ENCODE measurements at regions not wholly inside any gene's neighbourhood (a gene's known extent, or its start where the extent isn't known, plus 50 kb on each side); places are given as distances from the start of the nearest gene placed in this dataset.

GRCh38 chr10:84896909-84897308, 568.5 kb downstream of the CCSER2 start:
- Histone ChIP-seq H3K36me3 (ENCODE audit: control insufficient read depth, insufficient read depth, low read length) (no peaks in the 10 kb centered on the region), H3K9ac (ENCODE audit: insufficient read depth, low read length) (no peak overlapping the region), H3K4me3 (replicated peaks in 1 of 4; ENCODE audit: control extremely low read depth in 1 of 4, insufficient read depth in 1 of 4, low read depth in 3 of 4, low read length in 4 of 4) (no peak overlapping the region), H3K27ac (ENCODE audit: insufficient read depth, low read length) (no peak overlapping the region), H3K9me3 (ENCODE audit: control insufficient read depth, insufficient read depth, low read depth, low read length) (no peaks in the 10 kb centered on the region), H3K4me1 (ENCODE audit: control insufficient read depth, extremely low read depth, insufficient read depth, low read length) (no peaks in the 10 kb centered on the region), H2AFZ (ENCODE audit: low read length) (no peak overlapping the region), H3K79me2 (ENCODE audit: control insufficient read depth, insufficient read depth, low read length) (no peaks in the 10 kb centered on the region), H4K20me1 (ENCODE audit: control insufficient read depth, extremely low read depth, insufficient read depth, low read length) (no peaks in the 10 kb centered on the region), H3K27me3 (ENCODE audit: control insufficient read depth, insufficient read depth, low read length) (no peaks in the 10 kb centered on the region), H3K4me2 (ENCODE audit: extremely low read depth, insufficient read depth, low read length) (no peak overlapping the region)
- DNase-seq (ENCODE audit: low read depth in 2 of 2), result no peak
- no peak for TF ChIP-seq EZH2 (IDR thresholded peaks at IDR 0.05; ENCODE audit: low read length, missing control alignments)
- TF ChIP-seq, protein P1, sequence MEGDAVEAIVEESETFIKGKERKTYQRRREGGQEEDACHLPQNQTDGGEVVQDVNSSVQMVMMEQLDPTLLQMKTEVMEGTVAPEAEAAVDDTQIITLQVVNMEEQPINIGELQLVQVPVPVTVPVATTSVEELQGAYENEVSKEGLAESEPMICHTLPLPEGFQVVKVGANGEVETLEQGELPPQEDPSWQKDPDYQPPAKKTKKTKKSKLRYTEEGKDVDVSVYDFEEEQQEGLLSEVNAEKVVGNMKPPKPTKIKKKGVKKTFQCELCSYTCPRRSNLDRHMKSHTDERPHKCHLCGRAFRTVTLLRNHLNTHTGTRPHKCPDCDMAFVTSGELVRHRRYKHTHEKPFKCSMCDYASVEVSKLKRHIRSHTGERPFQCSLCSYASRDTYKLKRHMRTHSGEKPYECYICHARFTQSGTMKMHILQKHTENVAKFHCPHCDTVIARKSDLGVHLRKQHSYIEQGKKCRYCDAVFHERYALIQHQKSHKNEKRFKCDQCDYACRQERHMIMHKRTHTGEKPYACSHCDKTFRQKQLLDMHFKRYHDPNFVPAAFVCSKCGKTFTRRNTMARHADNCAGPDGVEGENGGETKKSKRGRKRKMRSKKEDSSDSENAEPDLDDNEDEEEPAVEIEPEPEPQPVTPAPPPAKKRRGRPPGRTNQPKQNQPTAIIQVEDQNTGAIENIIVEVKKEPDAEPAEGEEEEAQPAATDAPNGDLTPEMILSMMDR (conservative IDR thresholded peaks at IDR 0.05 in 1 of 2, IDR thresholded peaks at IDR 0.05 in 1 of 2; ENCODE audit: low read depth in 1 of 2, low read length in 2 of 2), result no peak

DNA sequence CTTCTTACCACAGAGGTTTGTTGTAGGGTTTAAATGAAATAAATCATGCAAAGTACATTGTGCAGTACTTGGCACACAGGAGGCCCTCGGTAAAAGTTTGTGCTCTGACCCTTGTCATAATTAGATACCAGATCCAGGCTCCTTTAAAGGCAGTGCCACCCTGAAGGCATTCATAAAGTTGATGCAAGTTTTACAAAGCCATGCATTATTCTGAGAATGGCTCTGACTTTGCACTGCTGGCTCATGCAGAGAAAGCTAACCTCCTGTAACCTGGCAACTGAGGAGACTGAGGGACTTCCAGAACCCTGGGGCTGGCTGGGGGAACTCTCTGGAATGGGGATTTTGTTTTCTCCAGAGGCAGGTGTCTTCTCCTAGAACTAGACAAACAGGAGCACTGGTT, 570.9 kb downstream of the CCSER2 start:
- Histone ChIP-seq H3K79me2 (ENCODE audit: control insufficient read depth, insufficient read depth, low read length) (no peaks in the 10 kb centered on the region), H3K27me3 (ENCODE audit: control insufficient read depth, insufficient read depth, low read length) (no peaks in the 10 kb centered on the region), H3K27ac (ENCODE audit: insufficient read depth, low read length) (no peak overlapping the region), H3K4me3 (replicated peaks in 1 of 4; ENCODE audit: control extremely low read depth in 1 of 4, insufficient read depth in 1 of 4, low read depth in 3 of 4, low read length in 4 of 4) (no peak overlapping the region), H3K9ac (ENCODE audit: insufficient read depth, low read length) (no peak overlapping the region), H4K20me1 (ENCODE audit: control insufficient read depth, extremely low read depth, insufficient read depth, low read length) (no peaks in the 10 kb centered on the region), H3K4me2 (ENCODE audit: extremely low read depth, insufficient read depth, low read length) (no peak overlapping the region), H3K36me3 (ENCODE audit: control insufficient read depth, insufficient read depth, low read length) (no peaks in the 10 kb centered on the region), H2AFZ (ENCODE audit: low read length) (no peak overlapping the region), H3K4me1 (ENCODE audit: control insufficient read depth, extremely low read depth, insufficient read depth, low read length) (no peaks in the 10 kb centered on the region), H3K9me3 (ENCODE audit: control insufficient read depth, insufficient read depth, low read depth, low read length) (no peaks in the 10 kb centered on the region)
- no peak for DNase-seq (ENCODE audit: low read depth in 2 of 2)
- TF ChIP-seq, protein P1 (conservative IDR thresholded peaks at IDR 0.05 in 1 of 2, IDR thresholded peaks at IDR 0.05 in 1 of 2; ENCODE audit: low read depth in 1 of 2, low read length in 2 of 2), result no peak
- no peak for TF ChIP-seq EZH2 (IDR thresholded peaks at IDR 0.05; ENCODE audit: low read length, missing control alignments)

DNA sequence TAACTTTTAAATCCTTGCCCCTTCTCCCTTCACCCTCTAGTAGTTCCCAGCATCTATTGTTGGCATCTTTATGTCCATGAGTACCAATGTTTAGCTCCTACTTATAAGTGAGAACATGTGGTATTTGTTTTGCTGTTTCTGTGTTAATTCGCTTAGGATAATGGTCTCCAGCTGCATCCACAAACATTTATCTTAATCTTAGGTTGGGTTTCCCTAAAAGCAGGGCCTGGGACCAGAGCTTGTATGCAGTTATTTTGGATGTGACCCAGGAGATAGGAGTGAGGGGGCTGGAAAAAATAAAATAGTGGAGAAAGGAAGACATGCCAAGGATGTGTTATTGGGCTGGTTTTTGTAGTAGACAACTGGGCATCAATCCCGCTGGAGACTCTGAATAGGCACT, 571.8 kb downstream of the CCSER2 start:
- no peak for DNase-seq (ENCODE audit: low read depth in 2 of 2)
- Histone ChIP-seq H2AFZ (ENCODE audit: low read length) (no peak overlapping the region), H3K79me2 (ENCODE audit: control insufficient read depth, insufficient read depth, low read length) (no peaks in the 10 kb centered on the region), H3K36me3 (ENCODE audit: control insufficient read depth, insufficient read depth, low read length) (no peaks in the 10 kb centered on the region), H3K4me3 (replicated peaks in 1 of 4; ENCODE audit: control extremely low read depth in 1 of 4, insufficient read depth in 1 of 4, low read depth in 3 of 4, low read length in 4 of 4) (no peak overlapping the region), H3K9me3 (ENCODE audit: control insufficient read depth, insufficient read depth, low read depth, low read length) (no peaks in the 10 kb centered on the region), H3K4me1 (ENCODE audit: control insufficient read depth, extremely low read depth, insufficient read depth, low read length) (no peaks in the 10 kb centered on the region), H3K9ac (ENCODE audit: insufficient read depth, low read length) (no peak overlapping the region), H3K4me2 (ENCODE audit: extremely low read depth, insufficient read depth, low read length) (no peak overlapping the region), H4K20me1 (ENCODE audit: control insufficient read depth, extremely low read depth, insufficient read depth, low read length) (no peaks in the 10 kb centered on the region), H3K27ac (ENCODE audit: insufficient read depth, low read length) (no peak overlapping the region), H3K27me3 (ENCODE audit: control insufficient read depth, insufficient read depth, low read length) (no peaks in the 10 kb centered on the region)
- TF ChIP-seq EZH2 (IDR thresholded peaks at IDR 0.05; ENCODE audit: low read length, missing control alignments), result no peak
- TF ChIP-seq, protein P1 (conservative IDR thresholded peaks at IDR 0.05 in 1 of 2, IDR thresholded peaks at IDR 0.05 in 1 of 2; ENCODE audit: low read depth in 1 of 2, low read length in 2 of 2), result no peak

Data from fibroblast of lung (primary cell).